Esophagus squamous epithelium (tissue), 5 donors: ENCODE measurements at regions not wholly inside any gene's neighbourhood (a gene's known extent, or its start where the extent isn't known, plus 50 kb on each side); places are given as distances from the start of the nearest gene placed in this dataset.

Source experiments
- DNase-seq: peaks from one replicate; lab custom pipeline; 2025; lab: John Stamatoyannopoulos, UW
- H3K27ac ChIP-seq, 4 donors: fragments of 200-600 bp; sonication (generic); one replicate each; pipeline ENCODE4 v1.5.1; 2016 to 2019; ENCODE audit warnings: mild to moderate bottlenecking in 1 of 4
- H3K27me3 ChIP-seq, 4 donors: fragments of 200-600 bp; sonication (generic); 1 replicate in 3 of 4; 2 replicates in 1 of 4; pipeline versions ENCODE4 v1.5.1 to v1.6.0; 2017 to 2021; ENCODE audit warnings: antibody characterized with exemption in 1 of 4
- H3K36me3 ChIP-seq, 3 donors: fragments of 200-600 bp; sonication (generic); one replicate each; pipeline ENCODE4 v1.5.1; 2016 to 2019
- H3K4me1 ChIP-seq, 3 donors: fragments of 200-600 bp; sonication (generic); one replicate each; pipeline ENCODE4 v1.5.1; 2017 to 2019
- H3K4me3 ChIP-seq, 4 donors: fragments of 200-600 bp; sonication (generic); 1 replicate in 3 of 4; 2 replicates in 1 of 4; pipeline ENCODE4 v1.5.1; 2016 to 2019; ENCODE audit warnings: mild to moderate bottlenecking in 2 of 4, moderate library complexity in 1 of 4
- H3K9me3 ChIP-seq, 3 donors: fragments of 200-600 bp; sonication (generic); one replicate each; pipeline ENCODE4 v1.5.1; 2016 to 2019
- CTCF ChIP-seq, 6 experiments: fragments of 450-650 bp in 4 of 6; fragments of 200-600 bp in 2 of 6; sonication (generic) in 2 of 6; IDR thresholded peaks; one replicate each; pipeline ENCODE4 v1.5.1; 2016 to 2019; ENCODE audit warnings: antibody characterized with exemption in 6 of 6, mild to moderate bottlenecking in 4 of 6, moderate library complexity in 4 of 6
- POLR2A ChIP-seq, 4 donors: fragments of 450-650 bp; IDR thresholded peaks; one replicate each; pipeline ENCODE4 v1.6.1; 2017; ENCODE audit warnings: antibody characterized with exemption in 4 of 4, mild to moderate bottlenecking in 4 of 4, moderate library complexity in 3 of 4
- WGBS, 2 donors: methylation state at CpG; one replicate each; pipeline ENCODE4 v1.1.5; 2018; 5-methylcytosine and 5-hydroxymethylcytosine counted together
- intact Hi-C: fragments of 100-400 bp; cut with DNase I; formaldehyde crosslinking; loops from one replicate; pipeline ENCODE4 v1.15.0; 2022
- donor health status: DM: yes; HTN: yes; CAD: no.

GRCh38 chr6:28767691-28768090, 156.1 kb downstream of the TRIM27 start:
- Histone ChIP-seq H3K27ac (no peak overlapping the region), H3K4me3 (no peak overlapping the region), H3K27me3 (peaks cover 7 to 100% (median 47%) of the 10 kb centered on the region in 4 donors), H3K9me3 (peaks cover 0 to 14% (median 0%) of the 10 kb centered on the region in 3 donors), H3K4me1 (peaks cover 0 to 8% (median 0%) of the 10 kb centered on the region in 3 donors), H3K36me3 (no peaks in the 10 kb centered on the region)
- 29 to 37% methylated on average over 5 of the region's 5 CpGs for WGBS, 2 donors
- intact Hi-C loops, result no loop called here
- DNase-seq, result no peak
- no peak for TF ChIP-seq POLR2A (IDR thresholded peaks at IDR 0.05)
- TF ChIP-seq CTCF (IDR thresholded peaks at IDR 0.05), result no peak

GRCh38 chr6:28768187-28768913, 155.4 kb downstream of the TRIM27 start:
- TF ChIP-seq CTCF (IDR thresholded peaks at IDR 0.05), result no peak
- no peak for TF ChIP-seq POLR2A (IDR thresholded peaks at IDR 0.05)
- intact Hi-C loops, result no loop called here
- WGBS, 2 donors, result 31 to 33% methylated on average over 12 of the region's 12 CpGs
- peaks cover 0 to 8% (median 0%) of the 10 kb centered on the region in 3 donors for H3K4me1 ChIP-seq
- peaks cover 0 to 14% (median 0%) of the 10 kb centered on the region in 3 donors for H3K9me3 ChIP-seq
- H3K4me3 ChIP-seq, result no peak overlapping the region
- H3K27me3 ChIP-seq, result peaks cover 7 to 100% (median 53%) of the 10 kb centered on the region in 4 donors
- no peak overlapping the region for H3K27ac ChIP-seq
- H3K36me3 ChIP-seq, result no peaks in the 10 kb centered on the region
- no peak for DNase-seq

DNA sequence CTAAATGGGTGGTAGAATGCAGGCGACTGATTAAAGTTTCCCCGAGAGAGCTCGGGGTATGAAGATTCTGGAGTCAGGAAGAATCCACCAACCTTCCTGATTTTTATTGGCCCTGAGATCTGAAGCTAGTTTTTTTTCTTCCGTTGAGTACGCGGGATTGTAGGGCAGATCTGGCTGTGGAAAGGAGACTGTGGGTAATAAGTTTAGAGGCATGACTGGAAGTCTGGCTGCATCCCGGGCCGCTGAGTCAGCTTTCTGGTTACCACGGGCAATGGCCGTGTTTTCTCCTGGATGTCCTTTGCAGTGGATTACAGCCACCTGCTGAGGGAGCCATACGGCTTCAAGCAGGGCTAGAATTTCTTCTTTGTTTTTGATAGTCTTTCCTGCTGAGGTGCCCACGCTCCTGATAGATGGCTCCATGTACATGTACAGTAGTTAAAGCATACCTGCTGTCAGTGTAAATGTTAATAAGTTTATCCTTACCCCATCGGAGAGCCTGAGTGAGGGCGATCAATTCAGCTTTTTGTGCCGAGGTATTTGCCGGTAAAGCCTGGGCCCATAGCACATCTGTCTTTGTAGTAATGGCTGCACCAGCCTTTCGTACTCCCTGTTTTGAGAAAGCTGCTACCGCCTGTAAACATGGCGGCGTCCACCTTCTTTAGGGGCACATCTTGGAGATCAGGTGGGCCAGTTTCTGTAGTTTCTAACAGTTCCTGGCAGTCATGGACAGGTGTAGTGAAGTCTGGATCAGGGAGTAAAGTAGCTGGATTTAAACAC, 154.0 kb downstream of the TRIM27 start:
- H3K27ac ChIP-seq, result no peak overlapping the region
- DNase-seq, result no peak
- peaks cover 0 to 8% (median 0%) of the 10 kb centered on the region in 3 donors for H3K4me1 ChIP-seq
- no peaks in the 10 kb centered on the region for H3K36me3 ChIP-seq
- no peak overlapping the region for H3K4me3 ChIP-seq
- H3K9me3 ChIP-seq, result peaks cover 0 to 1% (median 0%) of the 10 kb centered on the region in 3 donors
- WGBS, 2 donors, result 10 to 24% methylated on average over 16 to 18 of the region's 20 CpGs
- H3K27me3 ChIP-seq, result peaks cover 7 to 100% (median 58%) of the 10 kb centered on the region in 4 donors
- TF ChIP-seq CTCF (IDR thresholded peaks at IDR 0.05) (no peak), POLR2A (IDR thresholded peaks at IDR 0.05) (no peak)
- intact Hi-C loops, result no loop called here

GRCh38 chr6:28770732-28771131, 153.1 kb downstream of the TRIM27 start:
- no peaks in the 10 kb centered on the region for H3K9me3 ChIP-seq
- no peak for TF ChIP-seq CTCF (IDR thresholded peaks at IDR 0.05)
- no peak for TF ChIP-seq POLR2A (IDR thresholded peaks at IDR 0.05)
- H3K27ac ChIP-seq, result no peak overlapping the region
- peaks cover 0 to 2% (median 0%) of the 10 kb centered on the region in 3 donors for H3K4me1 ChIP-seq
- intact Hi-C loops, result no loop called here
- DNase-seq, result no peak
- peaks cover 7 to 100% (median 58%) of the 10 kb centered on the region in 4 donors for H3K27me3 ChIP-seq
- 39 to 42% methylated on average over 12 to 13 of the region's 14 CpGs for WGBS, 2 donors
- H3K36me3 ChIP-seq, result no peaks in the 10 kb centered on the region
- H3K4me3 ChIP-seq, result no peak overlapping the region
